ENCODE measurements at regions not wholly inside any gene's neighbourhood (a gene's known extent, or its start where the extent isn't known, plus 50 kb on each side); places are given as distances from the start of the nearest gene placed in this dataset.

GRCh38 chr21:36207577-36208320 lies 51.1 kb downstream of the DOP1B start:
- intact Hi-C loops (cut with DNase I), result loop anchor here (10.0 kb wide), 1 partner anchor 53 kb away; the partner anchor contains the start of gene DOP1B
- Histone ChIP-seq H3K27ac (no peak overlapping the region), H3K36me3 (peaks cover 0 to 40% (median 0%) of the 10 kb centered on the region in 3 donors), H3K4me3 (no peak overlapping the region), H3K9me3 (no peaks in the 10 kb centered on the region), H3K4me1 (peaks cover 4 to 36% (median 6%) of the 10 kb centered on the region in 3 donors), H3K27me3 (no peaks in the 10 kb centered on the region)
- TF ChIP-seq POLR2A (IDR thresholded peaks at IDR 0.05), result no peak
- 62 to 69% methylated on average over 6 to 15 of the region's 15 CpGs for WGBS, 2 donors
- DNase-seq, result no peak

DNA sequence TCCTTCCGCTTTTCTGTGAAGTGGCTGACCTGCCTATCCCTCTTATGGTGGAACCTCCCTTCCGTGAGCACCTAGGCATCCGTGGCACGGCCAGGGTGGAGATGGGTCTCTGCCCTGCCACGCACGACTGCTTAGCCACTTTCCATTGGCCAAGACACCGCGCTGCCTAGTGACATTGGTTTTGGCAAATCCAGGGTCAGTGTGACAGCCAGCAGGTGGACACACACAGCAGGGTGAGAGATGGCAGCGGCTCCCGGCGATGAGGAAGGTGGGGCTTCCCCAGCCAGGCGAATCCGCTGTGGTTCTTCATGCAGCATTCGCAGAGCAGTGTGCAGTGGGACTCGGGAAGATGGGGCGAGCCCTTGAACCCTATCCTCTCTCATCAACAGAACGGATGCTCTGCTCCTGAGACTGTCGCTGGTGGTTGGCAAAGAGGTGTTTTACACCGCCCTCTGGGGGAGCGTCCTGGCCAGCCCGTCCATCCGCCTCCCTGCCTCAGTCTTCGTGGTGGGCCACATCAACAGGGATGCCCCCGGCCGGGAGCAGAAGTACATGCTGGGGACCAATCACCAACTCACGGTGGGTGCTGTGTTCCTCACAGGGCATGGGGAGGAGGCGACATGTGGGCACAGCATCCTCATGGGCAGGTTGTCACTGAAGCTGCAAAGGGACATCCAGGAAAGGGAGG lies 51.8 kb downstream of the DOP1B start:
- DNase-seq, result no peak
- peaks cover 0 to 47% (median 0%) of the 10 kb centered on the region in 3 donors for H3K36me3 ChIP-seq
- no peaks in the 10 kb centered on the region for H3K9me3 ChIP-seq
- intact Hi-C loops (cut with DNase I), result loop anchor here (10.0 kb wide), 1 partner anchor 54 kb away; the partner anchor contains the start of gene DOP1B
- no peak overlapping the region for H3K27ac ChIP-seq
- no peak overlapping the region for H3K4me3 ChIP-seq
- 93 to 96% methylated on average over 6 to 15 of the region's 27 CpGs for WGBS, 2 donors
- H3K4me1 ChIP-seq, result peaks cover 0 to 28% (median 3%) of the 10 kb centered on the region in 3 donors
- TF ChIP-seq POLR2A (IDR thresholded peaks at IDR 0.05) (no peak), CTCF (IDR thresholded peaks at IDR 0.05) (no peak)
- no peaks in the 10 kb centered on the region for H3K27me3 ChIP-seq

- TF ChIP-seq CTCF (IDR thresholded peaks at IDR 0.05) (peak; percentile 40 to 86 (median 76)), POLR2A (IDR thresholded peaks at IDR 0.05) (no peak)
- Histone ChIP-seq H3K4me3 (no peak overlapping the region), H3K4me1 (peaks cover 0 to 19% (median 3%) of the 10 kb centered on the region in 3 donors), H3K36me3 (peaks cover 0 to 59% (median 0%) of the 10 kb centered on the region in 3 donors), H3K27ac (peak overlapping the region; percentile 80 to 87 (median 82)), H3K9me3 (no peaks in the 10 kb centered on the region), H3K27me3 (no peaks in the 10 kb centered on the region)
- intact Hi-C loops (cut with DNase I), result loop anchor here (10.0 kb wide), 1 partner anchor 55 kb away; the partner anchor contains the start of gene DOP1B
- WGBS, 2 donors, result 39 to 51% methylated on average over 11 of the region's 11 CpGs
- DNase-seq, result no peak
Observed at GRCh38 chr21:36209626-36210171, 53.1 kb downstream of the DOP1B start.

DNA sequence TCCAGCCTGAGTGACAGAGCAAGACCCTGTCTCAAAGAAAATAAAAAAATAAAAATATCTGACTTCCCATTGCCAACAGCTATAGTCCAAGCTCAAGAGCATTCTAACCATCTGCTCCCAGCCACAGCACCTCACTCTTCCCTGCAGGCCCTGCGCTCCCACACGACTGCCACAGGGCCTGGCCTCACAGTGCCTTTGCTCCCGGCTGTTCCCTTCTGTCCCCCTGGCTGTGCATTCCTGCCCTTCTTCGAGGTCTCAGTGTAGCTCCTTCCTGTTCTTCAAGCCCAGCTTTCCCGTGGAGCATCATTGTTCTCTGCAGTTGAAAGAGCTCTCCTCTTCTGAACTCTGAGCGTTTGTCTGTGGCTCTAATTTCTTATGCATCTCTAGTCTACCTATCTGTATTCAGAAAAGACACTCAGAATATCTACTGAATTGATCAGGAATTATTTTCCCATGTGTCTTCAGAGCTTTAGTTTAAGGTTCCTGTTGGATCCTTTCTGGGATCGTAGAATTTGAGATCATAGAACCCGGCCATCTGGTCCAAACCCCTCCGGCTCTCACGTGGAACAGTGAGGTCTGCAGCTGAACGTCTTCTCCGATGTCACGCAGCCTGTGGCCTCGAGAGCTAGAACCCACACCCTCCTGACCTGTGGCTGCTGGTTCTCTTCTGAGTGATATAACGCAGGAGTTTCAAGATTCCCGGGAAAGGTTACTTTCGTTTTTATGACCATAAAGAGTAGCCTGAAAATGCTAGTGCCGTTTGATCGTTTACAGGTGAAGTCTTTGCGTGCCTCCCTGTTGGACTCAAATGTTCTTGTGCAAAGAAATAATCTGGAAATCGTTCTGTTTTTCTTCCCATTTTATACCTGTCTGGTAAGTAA lies 54.4 kb downstream of the DOP1B start:
- Histone ChIP-seq H3K9me3 (no peaks in the 10 kb centered on the region), H3K27ac (peak overlapping the region in 3 of 4 donors; percentile 80 to 87 (median 83)), H3K36me3 (peaks cover 0 to 70% (median 0%) of the 10 kb centered on the region in 3 donors), H3K4me1 (peaks cover 0 to 19% (median 3%) of the 10 kb centered on the region in 3 donors), H3K27me3 (no peaks in the 10 kb centered on the region), H3K4me3 (no peak overlapping the region)
- 90% methylated on average over 21 of the region's 21 CpGs for WGBS, 2 donors
- intact Hi-C loops (cut with DNase I), result no loop called here
- TF ChIP-seq POLR2A (IDR thresholded peaks at IDR 0.05), result no peak
- no peak for TF ChIP-seq CTCF (IDR thresholded peaks at IDR 0.05)
- DNase-seq, result no peak
